Mucosa of gallbladder (tissue), 1 donor: ENCODE measurements at regions not wholly inside any gene's neighbourhood (a gene's known extent, or its start where the extent isn't known, plus 50 kb on each side); places are given as distances from the start of the nearest gene placed in this dataset.
A peak's percentile ranks its signal among the peaks of the same experiment; 100 is the strongest.
"Not testable (repeated sequence)": the region's sequence is repeated elsewhere in the genome, so short reads cannot be mapped to it uniquely, and the experiment has no call there.

Experiments
- DNase-seq: peaks from one replicate; pipeline ENCODE4 v3.0.0-alpha.2; 2020; ENCODE audit warnings: low spot score
- donor health status: DM: no; HTN: no; CAD: no.

GRCh38 chr9:26789959-26790358 lies 102.6 kb downstream of the CAAP1 start:
- DNase-seq, result no peak

GRCh38 chr9:26786564-26786963 lies 106.0 kb downstream of the CAAP1 start:
- no peak for DNase-seq

- DNase-seq, result no peak
Measured at GRCh38 chr9:26782899-26783298, 109.7 kb downstream of the CAAP1 start.

- DNase-seq, result no peak
Measured at GRCh38 chr9:26781906-26782305, 110.7 kb downstream of the CAAP1 start.

- DNase-seq, result not testable (repeated sequence)
Measured at GRCh38 chr9:26780307-26780706, 112.3 kb downstream of the CAAP1 start.

- no peak for DNase-seq
Measured at GRCh38 chr9:26779062-26779461, 113.5 kb downstream of the CAAP1 start.

GRCh38 chr9:26775391-26775790 lies 117.2 kb downstream of the CAAP1 start:
- DNase-seq, result no peak

- DNase-seq, result no peak
Measured at GRCh38 chr9:26773056-26773455, 119.5 kb downstream of the CAAP1 start.

- no peak for DNase-seq
Measured at GRCh38 chr9:26770821-26771220, 121.8 kb downstream of the CAAP1 start.

GRCh38 chr9:26768145-26768544 lies 124.5 kb downstream of the CAAP1 start:
- DNase-seq, result no peak

- no peak for DNase-seq
Measured at GRCh38 chr9:26760675-26761074, 131.9 kb downstream of the CAAP1 start.

GRCh38 chr9:26758655-26759054 lies 133.9 kb downstream of the CAAP1 start:
- no peak for DNase-seq

GRCh38 chr9:26756881-26757280 lies 135.7 kb downstream of the CAAP1 start:
- DNase-seq, result no peak

GRCh38 chr9:26755476-26755875 lies 137.1 kb downstream of the CAAP1 start:
- no peak for DNase-seq

GRCh38 chr9:26754509-26755164 lies 138.0 kb downstream of the CAAP1 start:
- DNase-seq, result no peak

GRCh38 chr9:26753971-26754370 lies 138.6 kb downstream of the CAAP1 start:
- no peak for DNase-seq

GRCh38 chr9:26750162-26750561 lies 142.4 kb downstream of the CAAP1 start:
- DNase-seq, result no peak

- DNase-seq, result no peak
Measured at GRCh38 chr9:26748449-26749058, 144.0 kb downstream of the CAAP1 start.

GRCh38 chr9:26747611-26748010 lies 145.0 kb downstream of the CAAP1 start:
- DNase-seq, result no peak

- DNase-seq, result peak; percentile 20
Measured at GRCh38 chr9:26746357-26747072, 146.1 kb downstream of the CAAP1 start.

GRCh38 chr9:26745111-26745510 lies 147.5 kb downstream of the CAAP1 start:
- DNase-seq, result no peak

GRCh38 chr9:26744191-26744965 lies 148.2 kb downstream of the CAAP1 start:
- no peak for DNase-seq
